ENCODE measurements at regions not wholly inside any gene's neighbourhood (a gene's known extent, or its start where the extent isn't known, plus 50 kb on each side); places are given as distances from the start of the nearest gene placed in this dataset.

GRCh38 chr10:121687095-121687813, 89.0 kb upstream of the FGFR2 start:
- TF ChIP-seq CTCF (IDR thresholded peaks at IDR 0.05) = no peak
- no peak for TF ChIP-seq POLR2A (IDR thresholded peaks at IDR 0.05)
- TF ChIP-seq EP300 (IDR thresholded peaks at IDR 0.05) = no peak

All from ovary (tissue), 3 donors.